ENCODE measurements at regions not wholly inside any gene's neighbourhood (a gene's known extent, or its start where the extent isn't known, plus 50 kb on each side); places are given as distances from the start of the nearest gene placed in this dataset.

DNA sequence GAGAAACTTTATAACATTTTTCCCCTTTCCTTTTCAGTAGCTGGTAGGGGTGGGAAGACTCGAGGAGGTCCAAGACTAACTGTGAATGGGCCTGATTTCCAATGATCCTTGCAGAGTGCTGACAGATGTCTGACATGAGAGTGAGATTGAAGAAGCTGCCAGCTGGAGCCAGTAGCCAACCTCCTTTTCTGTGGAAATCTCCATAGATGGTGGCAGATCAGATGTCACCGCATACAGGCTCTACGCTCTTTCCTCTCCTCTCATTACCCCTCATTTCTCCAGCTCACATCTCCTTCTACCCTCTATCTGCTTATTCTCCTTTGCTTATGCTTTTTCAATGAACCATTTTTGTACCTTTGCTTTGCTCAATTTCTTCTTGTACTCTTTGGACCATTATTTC, 395.2 kb upstream of the TNC start:
- Histone ChIP-seq H4K20me1 (ENCODE audit: insufficient read depth, low read length) (no peaks in the 10 kb centered on the region), H3K27ac (ENCODE audit: low read length) (no peak overlapping the region), H3K36me3 (ENCODE audit: insufficient read depth, low read length) (no peaks in the 10 kb centered on the region), H3K27me3 (ENCODE audit: insufficient read depth, low read length, poor library complexity) (no peaks in the 10 kb centered on the region), H2AFZ (ENCODE audit: low read depth, low read length) (no peak overlapping the region), H3K79me2 (ENCODE audit: insufficient read depth, low read length) (no peaks in the 10 kb centered on the region), H3K9me3 (ENCODE audit: insufficient read depth, low read length, severe bottlenecking) (no peaks in the 10 kb centered on the region), H3K4me3 (ENCODE audit: low read depth in 1 of 2, low read length in 2 of 2) (no peak overlapping the region), H3K4me1 (ENCODE audit: insufficient read depth, low read length) (no peaks in the 10 kb centered on the region), H3K4me2 (ENCODE audit: insufficient read depth, low read length) (no peak overlapping the region), H3K9ac (ENCODE audit: low read depth, low read length) (no peak overlapping the region)
- no peak for DNase-seq
- ATAC-seq (ENCODE audit: insufficient read depth, low read depth), result no peak
- TF ChIP-seq, protein P1, sequence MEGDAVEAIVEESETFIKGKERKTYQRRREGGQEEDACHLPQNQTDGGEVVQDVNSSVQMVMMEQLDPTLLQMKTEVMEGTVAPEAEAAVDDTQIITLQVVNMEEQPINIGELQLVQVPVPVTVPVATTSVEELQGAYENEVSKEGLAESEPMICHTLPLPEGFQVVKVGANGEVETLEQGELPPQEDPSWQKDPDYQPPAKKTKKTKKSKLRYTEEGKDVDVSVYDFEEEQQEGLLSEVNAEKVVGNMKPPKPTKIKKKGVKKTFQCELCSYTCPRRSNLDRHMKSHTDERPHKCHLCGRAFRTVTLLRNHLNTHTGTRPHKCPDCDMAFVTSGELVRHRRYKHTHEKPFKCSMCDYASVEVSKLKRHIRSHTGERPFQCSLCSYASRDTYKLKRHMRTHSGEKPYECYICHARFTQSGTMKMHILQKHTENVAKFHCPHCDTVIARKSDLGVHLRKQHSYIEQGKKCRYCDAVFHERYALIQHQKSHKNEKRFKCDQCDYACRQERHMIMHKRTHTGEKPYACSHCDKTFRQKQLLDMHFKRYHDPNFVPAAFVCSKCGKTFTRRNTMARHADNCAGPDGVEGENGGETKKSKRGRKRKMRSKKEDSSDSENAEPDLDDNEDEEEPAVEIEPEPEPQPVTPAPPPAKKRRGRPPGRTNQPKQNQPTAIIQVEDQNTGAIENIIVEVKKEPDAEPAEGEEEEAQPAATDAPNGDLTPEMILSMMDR (IDR thresholded peaks at IDR 0.05; ENCODE audit: borderline replicate concordance, extremely low read depth, low read length, poor library complexity, severe bottlenecking), result no peak

DNA sequence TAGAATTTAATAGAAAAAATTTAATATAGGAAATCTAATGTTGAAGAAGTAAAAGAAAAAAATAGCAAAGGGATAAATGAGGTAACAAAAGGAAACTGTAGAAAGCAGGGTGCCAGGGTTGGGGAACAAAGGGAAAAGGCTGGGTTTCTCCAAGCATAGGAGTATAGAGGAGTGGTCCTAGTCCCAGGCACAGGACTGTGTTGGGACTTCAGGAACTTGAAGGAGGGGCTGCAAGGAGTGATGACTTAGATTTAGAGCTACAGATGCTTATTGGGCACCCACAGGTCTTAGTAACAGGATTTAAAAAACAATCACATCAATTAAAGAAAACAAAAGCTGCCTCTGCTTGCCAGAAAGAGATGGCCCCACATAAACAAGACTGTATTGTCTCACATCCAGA, 396.5 kb upstream of the TNC start:
- Histone ChIP-seq H3K9ac (ENCODE audit: low read depth, low read length) (no peak overlapping the region), H3K27ac (ENCODE audit: low read length) (no peak overlapping the region), H3K4me3 (ENCODE audit: low read depth in 1 of 2, low read length in 2 of 2) (no peak overlapping the region), H3K27me3 (ENCODE audit: insufficient read depth, low read length, poor library complexity) (no peaks in the 10 kb centered on the region), H3K4me1 (ENCODE audit: insufficient read depth, low read length) (no peaks in the 10 kb centered on the region), H3K4me2 (ENCODE audit: insufficient read depth, low read length) (no peak overlapping the region), H3K79me2 (ENCODE audit: insufficient read depth, low read length) (no peaks in the 10 kb centered on the region), H4K20me1 (ENCODE audit: insufficient read depth, low read length) (no peaks in the 10 kb centered on the region), H3K9me3 (ENCODE audit: insufficient read depth, low read length, severe bottlenecking) (no peaks in the 10 kb centered on the region), H3K36me3 (ENCODE audit: insufficient read depth, low read length) (no peaks in the 10 kb centered on the region), H2AFZ (ENCODE audit: low read depth, low read length) (no peak overlapping the region)
- no peak for TF ChIP-seq EZH2 (IDR thresholded peaks at IDR 0.05; ENCODE audit: borderline replicate concordance, low read depth, low read length, severe bottlenecking)
- TF ChIP-seq, protein P1 (IDR thresholded peaks at IDR 0.05; ENCODE audit: borderline replicate concordance, extremely low read depth, low read length, poor library complexity, severe bottlenecking), result no peak
- DNase-seq (no peak), ATAC-seq (ENCODE audit: insufficient read depth, low read depth) (no peak)

DNA sequence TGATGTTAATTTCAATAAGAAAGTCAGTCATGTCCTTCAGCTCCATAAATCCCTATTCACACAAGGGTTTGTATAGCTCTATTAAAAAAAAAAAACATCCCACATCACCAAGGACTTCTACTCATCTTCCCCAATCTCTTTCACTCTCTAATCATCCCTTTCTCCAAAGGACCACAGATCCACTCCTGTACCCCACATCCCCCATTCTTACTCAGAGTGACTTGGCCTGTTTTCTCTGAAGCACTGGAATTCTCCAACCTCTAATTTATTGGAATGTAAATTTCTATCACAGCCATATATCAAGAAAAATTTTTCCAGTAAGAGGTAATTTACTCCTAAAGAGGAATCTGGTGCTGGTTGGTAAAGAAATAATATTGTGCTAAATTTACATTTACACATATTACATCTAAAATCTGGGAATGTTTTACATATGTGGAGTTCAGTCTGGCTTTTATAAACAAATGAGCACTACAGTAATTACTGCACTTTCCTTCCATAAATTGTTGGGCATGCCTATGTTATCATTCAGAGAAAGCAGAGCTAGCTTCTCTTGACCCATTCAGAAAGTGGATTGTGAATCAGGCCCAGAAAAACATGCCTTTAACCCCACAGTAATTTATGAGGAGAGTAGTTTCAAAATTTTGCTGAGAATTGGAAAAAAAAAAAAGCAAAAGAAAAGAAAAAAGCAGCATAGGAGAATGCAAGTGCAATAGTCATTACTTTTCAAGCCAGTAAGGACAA, 399.5 kb upstream of the TNC start:
- Histone ChIP-seq H3K4me1 (ENCODE audit: insufficient read depth, low read length) (no peaks in the 10 kb centered on the region), H2AFZ (ENCODE audit: low read depth, low read length) (no peak overlapping the region), H4K20me1 (ENCODE audit: insufficient read depth, low read length) (no peaks in the 10 kb centered on the region), H3K27ac (ENCODE audit: low read length) (no peak overlapping the region), H3K36me3 (ENCODE audit: insufficient read depth, low read length) (no peaks in the 10 kb centered on the region), H3K4me2 (ENCODE audit: insufficient read depth, low read length) (no peak overlapping the region), H3K4me3 (ENCODE audit: low read depth in 1 of 2, low read length in 2 of 2) (no peak overlapping the region), H3K9ac (ENCODE audit: low read depth, low read length) (no peak overlapping the region), H3K79me2 (ENCODE audit: insufficient read depth, low read length) (no peaks in the 10 kb centered on the region), H3K9me3 (ENCODE audit: insufficient read depth, low read length, severe bottlenecking) (no peaks in the 10 kb centered on the region), H3K27me3 (ENCODE audit: insufficient read depth, low read length, poor library complexity) (no peaks in the 10 kb centered on the region)
- DNase-seq (no peak), ATAC-seq (ENCODE audit: insufficient read depth, low read depth) (no peak)
- TF ChIP-seq EZH2 (IDR thresholded peaks at IDR 0.05; ENCODE audit: borderline replicate concordance, low read depth, low read length, severe bottlenecking), result no peak
- TF ChIP-seq, protein P1 (IDR thresholded peaks at IDR 0.05; ENCODE audit: borderline replicate concordance, extremely low read depth, low read length, poor library complexity, severe bottlenecking), result no peak

Measured in DND-41 (cell line).